Stimulated activated effector memory CD8-positive, alpha-beta T cell treated with anti-CD3 and anti-CD28 coated beads, Interleukin-12 subunit alpha, Interleukin-12 subunit beta, amount 100 ng/mL, for 72 hours (primary cell): ENCODE measurements at regions not wholly inside any gene's neighbourhood (a gene's known extent, or its start where the extent isn't known, plus 50 kb on each side); places are given as distances from the start of the nearest gene placed in this dataset.

ENCODE experiments used
- ATAC-seq: fragments of 150-1000 bp; cut with Tn5 transposase; 2 replicates; pipeline ENCODE4 v1.10.0; 2021
- DNase-seq, 2 donors: peaks; one replicate each; pipeline ENCODE4 v3.0.0; 2021 to 2022; ENCODE audit warnings: low spot score in 2 of 2
- H3K27ac Mint-ChIP-seq: one replicate; pipeline ENCODE4 v1.8.0; 2022; ENCODE audit warnings: mild to moderate bottlenecking, mixed read lengths
- H3K36me3 Mint-ChIP-seq: one replicate; pipeline ENCODE4 v1.8.0; 2022; ENCODE audit warnings: mild to moderate bottlenecking, mixed read lengths
- H3K4me1 Mint-ChIP-seq: one replicate; pipeline ENCODE4 v1.8.0; 2022; ENCODE audit warnings: mixed read lengths
- H3K4me3 Mint-ChIP-seq: one replicate; pipeline ENCODE4 v1.8.0; 2022; ENCODE audit warnings: mild to moderate bottlenecking, mixed read lengths
- H3K9me3 Mint-ChIP-seq: one replicate; pipeline ENCODE4 v1.8.0; 2022; ENCODE audit warnings: mixed read lengths

DNA sequence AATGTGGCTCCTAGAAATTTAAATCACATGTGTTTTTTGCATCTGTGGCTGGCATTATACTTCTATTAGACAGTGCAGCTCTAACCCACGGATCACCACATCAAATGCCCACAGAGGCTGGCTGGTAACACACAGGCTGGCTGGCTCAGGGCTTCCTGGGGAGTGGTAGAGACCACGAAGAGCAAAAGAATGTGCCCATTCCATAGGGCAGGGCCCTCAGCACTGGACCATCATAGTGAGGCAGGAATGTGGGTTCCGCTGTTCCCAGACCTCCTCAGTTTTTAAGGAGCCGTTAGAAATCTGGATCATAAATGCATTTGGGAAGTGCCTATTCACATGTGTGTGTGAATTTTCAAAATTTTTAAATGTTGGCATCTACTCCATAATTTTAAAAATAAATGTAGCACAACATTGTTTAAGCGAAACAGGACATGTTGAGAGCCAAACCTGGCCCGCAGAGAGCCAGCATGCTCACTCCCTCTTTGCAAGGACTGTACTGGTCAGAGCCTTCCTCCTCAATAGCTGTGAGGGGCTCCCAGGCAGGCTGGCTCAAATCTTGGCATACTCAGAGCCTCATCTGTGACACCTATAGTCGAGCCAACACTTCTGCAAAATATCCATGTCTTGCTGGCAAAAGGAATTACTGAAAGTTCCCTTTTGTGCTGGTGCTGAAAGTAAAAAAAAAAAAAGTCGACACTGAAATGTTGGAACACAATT, 190.5 kb downstream of the FNDC1 start:
- no peak for ATAC-seq
- H3K27ac Mint-ChIP-seq, result no peak overlapping the region

DNA sequence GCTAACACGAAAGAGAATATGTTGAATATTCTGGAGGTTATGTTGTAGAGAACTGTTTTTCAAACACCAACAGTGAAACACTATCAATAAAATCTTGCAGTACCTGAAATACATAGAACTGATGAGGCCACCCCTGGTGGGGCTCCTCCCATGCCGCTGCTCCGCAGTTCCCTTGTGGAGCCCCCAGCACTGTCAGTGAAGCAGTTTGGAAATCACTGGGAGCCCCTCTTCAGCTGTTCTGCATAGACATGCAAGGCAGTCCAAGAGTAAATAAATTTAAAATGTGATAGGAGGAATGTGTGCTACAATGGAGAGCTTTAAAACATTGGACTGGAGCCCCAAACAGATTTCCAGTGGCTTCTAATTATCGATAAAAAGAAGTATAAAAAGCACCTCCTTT, 189.4 kb downstream of the FNDC1 start:
- ATAC-seq, result no peak

More for the DNA sequence above, 190.5 kb downstream of the FNDC1 start:
- no peak overlapping the region for H3K4me3 Mint-ChIP-seq
- H3K36me3 Mint-ChIP-seq, result no peaks in the 10 kb centered on the region
- no peaks in the 10 kb centered on the region for H3K9me3 Mint-ChIP-seq
- DNase-seq, result no peak
- no peaks in the 10 kb centered on the region for H3K4me1 Mint-ChIP-seq

GRCh38 chr6:159357211-159357915, 188.2 kb downstream of the FNDC1 start:
- peak overlapping the region; percentile 20 for H3K27ac Mint-ChIP-seq
- no peak for ATAC-seq

More for the DNA sequence above, 189.4 kb downstream of the FNDC1 start:
- Mint-ChIP-seq H3K9me3 (no peaks in the 10 kb centered on the region), H3K4me3 (no peak overlapping the region), H3K27ac (no peak overlapping the region), H3K36me3 (no peaks in the 10 kb centered on the region), H3K4me1 (no peaks in the 10 kb centered on the region)
- DNase-seq, result no peak

DNA sequence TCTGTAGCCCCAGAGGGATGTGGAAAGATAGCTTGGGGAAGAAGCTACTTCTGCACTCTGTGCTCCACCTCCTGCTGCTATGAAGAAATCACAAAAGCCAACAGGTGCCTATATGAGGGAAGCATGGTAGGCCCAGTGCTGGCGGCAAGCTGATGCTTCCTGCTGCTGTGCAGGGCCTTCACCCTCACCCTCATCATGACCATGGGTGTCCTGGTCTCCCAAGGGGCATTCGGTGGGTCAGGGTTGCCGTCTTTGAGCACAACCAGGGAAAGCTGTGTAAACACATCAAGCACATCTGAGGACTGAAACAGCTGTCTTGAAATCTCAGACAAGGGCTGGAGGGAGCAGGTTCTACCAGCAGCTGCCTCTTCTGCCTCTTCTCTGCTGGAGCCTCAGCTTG, 184.0 kb downstream of the FNDC1 start:
- peak; percentile 31 for ATAC-seq
- Mint-ChIP-seq H3K27ac (no peak overlapping the region), H3K36me3 (no peaks in the 10 kb centered on the region), H3K4me1 (no peaks in the 10 kb centered on the region), H3K9me3 (no peaks in the 10 kb centered on the region), H3K4me3 (no peak overlapping the region)
- no peak for DNase-seq

More at GRCh38 chr6:159357211-159357915, 188.2 kb downstream of the FNDC1 start:
- no peak overlapping the region for H3K4me3 Mint-ChIP-seq
- no peaks in the 10 kb centered on the region for H3K9me3 Mint-ChIP-seq
- H3K36me3 Mint-ChIP-seq, result no peaks in the 10 kb centered on the region
- no peaks in the 10 kb centered on the region for H3K4me1 Mint-ChIP-seq
- DNase-seq, result no peak

DNA sequence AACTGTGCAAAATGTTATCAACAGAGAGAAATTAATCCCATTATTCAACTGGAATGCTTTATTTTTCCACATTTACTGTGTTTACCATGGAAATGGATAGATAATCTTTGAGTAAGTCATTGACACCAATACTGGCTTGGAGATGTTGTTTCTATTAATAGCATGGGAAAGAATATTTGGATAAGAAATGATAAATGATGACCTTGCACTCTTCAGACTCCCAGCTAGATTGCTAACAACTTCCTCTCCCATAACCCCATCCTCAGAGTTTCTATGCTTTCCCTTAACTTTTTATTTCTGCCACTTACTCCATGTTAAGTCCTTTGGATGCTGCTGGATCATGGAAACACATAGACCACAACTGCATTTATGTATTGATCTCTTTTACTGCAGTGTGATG, 182.5 kb downstream of the FNDC1 start:
- H3K27ac Mint-ChIP-seq, result no peak overlapping the region
- H3K9me3 Mint-ChIP-seq, result no peaks in the 10 kb centered on the region
- no peaks in the 10 kb centered on the region for H3K4me1 Mint-ChIP-seq
- no peak overlapping the region for H3K4me3 Mint-ChIP-seq
- H3K36me3 Mint-ChIP-seq, result no peaks in the 10 kb centered on the region
- ATAC-seq (no peak), DNase-seq (no peak)

GRCh38 chr6:159349915-159350314, 180.7 kb downstream of the FNDC1 start:
- DNase-seq, result no peak
- H3K9me3 Mint-ChIP-seq, result no peaks in the 10 kb centered on the region
- ATAC-seq, result no peak
- no peaks in the 10 kb centered on the region for H3K36me3 Mint-ChIP-seq
- no peak overlapping the region for H3K27ac Mint-ChIP-seq
- no peak overlapping the region for H3K4me3 Mint-ChIP-seq
- H3K4me1 Mint-ChIP-seq, result no peaks in the 10 kb centered on the region

DNA sequence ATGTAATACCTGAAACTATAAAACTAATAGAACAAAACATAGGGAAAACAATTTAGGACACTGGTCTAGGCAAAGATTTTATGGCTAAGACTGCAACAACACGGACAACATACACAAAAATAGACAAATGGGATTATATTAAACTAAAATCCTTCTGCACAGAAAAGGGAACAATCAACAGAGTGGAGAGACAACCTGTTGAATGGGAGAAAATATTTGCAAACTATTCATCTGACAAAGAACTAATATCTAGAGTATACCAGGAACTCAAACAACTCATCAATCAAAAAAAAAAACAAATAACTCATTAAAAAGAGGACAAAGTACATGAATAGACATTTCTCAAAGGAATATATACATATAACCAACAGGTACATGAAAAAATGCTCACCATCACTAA, 174.5 kb downstream of the FNDC1 start:
- H3K9me3 Mint-ChIP-seq, result peaks cover 9% of the 10 kb centered on the region
- H3K4me1 Mint-ChIP-seq, result no peaks in the 10 kb centered on the region
- DNase-seq (no peak), ATAC-seq (no peak)
- no peak overlapping the region for H3K27ac Mint-ChIP-seq
- H3K4me3 Mint-ChIP-seq, result no peak overlapping the region
- no peaks in the 10 kb centered on the region for H3K36me3 Mint-ChIP-seq

GRCh38 chr6:159342146-159342545, 172.9 kb downstream of the FNDC1 start:
- Mint-ChIP-seq H3K27ac (no peak overlapping the region), H3K4me1 (no peaks in the 10 kb centered on the region), H3K36me3 (no peaks in the 10 kb centered on the region), H3K4me3 (no peak overlapping the region), H3K9me3 (peaks cover 10% of the 10 kb centered on the region)
- no peak for ATAC-seq
- DNase-seq, result no peak

DNA sequence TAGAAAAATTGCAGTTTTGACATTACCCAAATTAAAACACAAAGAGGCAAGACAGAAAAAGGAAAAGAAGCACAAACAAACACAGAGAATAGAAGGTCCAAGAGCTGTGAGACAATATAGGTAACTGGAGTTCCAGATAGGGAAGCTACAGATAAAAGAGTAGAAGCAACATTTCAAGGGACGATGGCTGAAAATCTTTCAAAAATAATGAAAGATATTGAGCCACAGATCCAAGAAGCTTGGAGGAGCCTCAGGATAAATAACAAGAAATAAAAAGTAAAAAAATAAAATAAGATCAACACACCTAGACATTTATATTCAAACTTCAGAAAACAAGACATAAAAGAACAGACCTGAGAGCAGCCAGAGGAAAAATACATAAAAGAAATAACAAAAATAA, 164.9 kb downstream of the FNDC1 start:
- Mint-ChIP-seq H3K4me1 (no peaks in the 10 kb centered on the region), H3K4me3 (no peak overlapping the region), H3K9me3 (peaks cover 14% of the 10 kb centered on the region), H3K27ac (no peak overlapping the region), H3K36me3 (no peaks in the 10 kb centered on the region)
- ATAC-seq (no peak), DNase-seq (no peak)

- no peak for DNase-seq
- Mint-ChIP-seq H3K9me3 (peaks cover 10% of the 10 kb centered on the region), H3K36me3 (no peaks in the 10 kb centered on the region)
Observed at GRCh38 chr6:159331451-159331850, 162.3 kb downstream of the FNDC1 start.

DNA sequence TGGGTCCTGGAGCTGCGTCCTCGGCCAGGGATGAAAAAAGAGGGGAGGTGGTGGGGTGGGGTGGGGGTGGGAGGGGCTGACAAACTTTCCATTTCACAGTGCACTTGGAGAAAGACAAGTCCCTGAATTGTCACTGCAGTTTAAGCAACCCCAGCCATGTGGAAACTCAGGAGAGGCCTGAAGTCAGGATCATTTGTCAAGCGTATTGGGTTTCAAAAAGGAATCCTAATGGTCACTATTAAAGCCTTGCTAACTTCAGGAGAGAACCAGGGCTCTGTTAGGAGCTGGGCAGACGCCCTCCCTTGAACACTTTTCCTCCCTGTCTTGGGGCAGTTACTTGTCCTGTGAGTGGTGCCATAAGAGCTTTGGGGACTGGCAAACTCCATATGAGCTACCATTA, 159.9 kb downstream of the FNDC1 start:
- Mint-ChIP-seq H3K36me3 (no peaks in the 10 kb centered on the region), H3K4me3 (no peak overlapping the region), H3K9me3 (peaks cover 9% of the 10 kb centered on the region), H3K4me1 (no peaks in the 10 kb centered on the region), H3K27ac (no peak overlapping the region)
- ATAC-seq, result peak; percentile 8
- no peak for DNase-seq

More at GRCh38 chr6:159331451-159331850, 162.3 kb downstream of the FNDC1 start:
- no peak overlapping the region for H3K27ac Mint-ChIP-seq
- ATAC-seq, result no peak
- H3K4me3 Mint-ChIP-seq, result no peak overlapping the region
- no peaks in the 10 kb centered on the region for H3K4me1 Mint-ChIP-seq

- Mint-ChIP-seq H3K27ac (no peak overlapping the region), H3K4me1 (no peaks in the 10 kb centered on the region), H3K36me3 (no peaks in the 10 kb centered on the region), H3K9me3 (peaks cover 5% of the 10 kb centered on the region), H3K4me3 (no peak overlapping the region)
- ATAC-seq, result no peak
- DNase-seq, result peak in 1 of 2 donors; percentile 8
Observed at GRCh38 chr6:159328052-159328451, 158.9 kb downstream of the FNDC1 start.

DNA sequence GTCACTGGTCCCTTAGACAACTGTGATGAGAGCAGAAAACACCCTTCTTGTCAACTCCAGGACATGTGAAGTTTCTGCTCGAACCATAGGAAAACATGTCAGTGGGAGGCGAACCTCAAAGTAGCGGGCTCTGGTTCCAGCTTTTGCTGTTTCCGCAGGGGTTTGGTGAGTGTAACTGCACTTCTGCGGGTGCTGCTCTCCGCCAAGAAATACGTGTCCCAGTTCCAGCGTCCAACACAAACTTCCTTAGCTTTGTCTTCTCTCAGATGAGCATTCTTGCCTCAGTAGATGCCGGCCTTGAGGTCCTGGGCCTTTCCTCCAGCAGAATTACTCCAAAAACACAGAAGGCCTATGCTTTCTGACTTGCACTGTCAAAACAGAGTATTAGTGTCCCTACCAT, 156.3 kb downstream of the FNDC1 start:
- Mint-ChIP-seq H3K4me1 (no peaks in the 10 kb centered on the region), H3K4me3 (no peak overlapping the region), H3K36me3 (no peaks in the 10 kb centered on the region), H3K27ac (no peak overlapping the region), H3K9me3 (no peaks in the 10 kb centered on the region)
- ATAC-seq, result no peak
- no peak for DNase-seq

- DNase-seq (no peak), ATAC-seq (no peak)
- Mint-ChIP-seq H3K4me3 (no peak overlapping the region), H3K36me3 (no peaks in the 10 kb centered on the region), H3K9me3 (no peaks in the 10 kb centered on the region), H3K4me1 (no peaks in the 10 kb centered on the region), H3K27ac (no peak overlapping the region)
Observed at GRCh38 chr6:159324596-159324995, 155.4 kb downstream of the FNDC1 start.
